OCI-LY1 (cell line): ENCODE measurements at regions not wholly inside any gene's neighbourhood (a gene's known extent, or its start where the extent isn't known, plus 50 kb on each side); places are given as distances from the start of the nearest gene placed in this dataset.
"Not testable (repeated sequence)": the region's sequence is repeated elsewhere in the genome, so short reads cannot be mapped to it uniquely, and the experiment has no call there.

ENCODE experiments used
- H2AFZ ChIP-seq: fragments of 200-600 bp; sonication (generic), shearing (Covaris generic); 2 replicates; pipeline ENCODE4 v1.6.0; 2014; ENCODE audit warnings: antibody characterized with exemption, mild to moderate bottlenecking, low read length
- H3F3A ChIP-seq: fragments of 200-600 bp; sonication (generic), shearing (Covaris generic); 2 replicates; pipeline ENCODE4 v1.6.0; 2014; ENCODE audit warnings: mild to moderate bottlenecking, antibody characterized with exemption, low read length, moderate library complexity; ENCODE audit not compliant: insufficient read depth
- H3K27ac ChIP-seq: fragments of 200-600 bp; sonication (generic); 2 replicates; pipeline ENCODE4 v1.5.1; 2014; ENCODE audit warnings: low read length, mixed run types, mild to moderate bottlenecking, low read depth; ENCODE audit not compliant: poor library complexity, severe bottlenecking
- H3K27me3 ChIP-seq: fragments of 200-600 bp; sonication (generic); 2 replicates; pipeline ENCODE4 v1.6.0; 2014; ENCODE audit warnings: antibody characterized with exemption, mild to moderate bottlenecking, low read length, moderate library complexity; ENCODE audit not compliant: insufficient read depth
- H3K36me3 ChIP-seq: fragments of 200-600 bp; sonication (generic); 2 replicates; pipeline ENCODE4 v1.6.1; 2014; ENCODE audit warnings: mild to moderate bottlenecking, antibody characterized with exemption, low read length, moderate library complexity, mixed read lengths; ENCODE audit not compliant: insufficient read depth
- H3K4me1 ChIP-seq: fragments of 200-600 bp; sonication (generic); 2 replicates; pipeline ENCODE4 v1.5.1; 2014; ENCODE audit warnings: mild to moderate bottlenecking, low read length, moderate library complexity; ENCODE audit not compliant: insufficient read depth, severe bottlenecking
- H3K4me2 ChIP-seq: fragments of 200-600 bp; sonication (generic), shearing (Covaris generic); 2 replicates; pipeline ENCODE4 v1.6.1; 2014; ENCODE audit warnings: low read length
- H3K4me3 ChIP-seq: fragments of 200-600 bp; sonication (generic); 2 replicates; pipeline ENCODE4 v1.5.1; 2014; ENCODE audit warnings: low read length, low read depth, mild to moderate bottlenecking, mixed read lengths; ENCODE audit not compliant: poor library complexity, severe bottlenecking
- H3K79me2 ChIP-seq: fragments of 200-600 bp; shearing (Covaris generic); 2 replicates; pipeline ENCODE4 v1.6.1; 2016; ENCODE audit warnings: mixed run types, low read length, mixed read lengths; ENCODE audit not compliant: insufficient read depth
- H3K9ac ChIP-seq: fragments of 200-600 bp; sonication (generic), shearing (Covaris generic); 2 replicates; pipeline ENCODE4 v1.6.1; 2014; ENCODE audit warnings: mild to moderate bottlenecking, low read length, mixed read lengths
- H3K9me2 ChIP-seq: fragments of 200-600 bp; sonication (generic), shearing (Covaris generic); 2 replicates; pipeline ENCODE4 v1.6.1; 2014; ENCODE audit warnings: low read depth, mild to moderate bottlenecking, low read length, mixed read lengths
- H3K9me3 ChIP-seq: fragments of 200-600 bp; shearing (Covaris generic); 2 replicates; pipeline ENCODE4 v1.6.1; 2014; ENCODE audit warnings: low read length, mixed read lengths
- H4K20me1 ChIP-seq: fragments of 200-600 bp; sonication (generic), shearing (Covaris generic); 2 replicates; pipeline ENCODE4 v1.6.0; 2016; ENCODE audit warnings: mild to moderate bottlenecking, low read length; ENCODE audit not compliant: insufficient read depth
- CTCF ChIP-seq: fragments of 200-600 bp; sonication (generic), shearing (Covaris generic); IDR thresholded peaks from 2 replicates; pipeline ENCODE4 v1.5.1; 2017; ENCODE audit warnings: mild to moderate bottlenecking, antibody characterized with exemption, low read length, moderate library complexity, mixed read lengths
- EZH2 ChIP-seq: fragments of 200-600 bp; sonication (generic), shearing (Covaris generic); IDR thresholded peaks from 2 replicates; pipeline ENCODE4 v1.8.0; 2017; ENCODE audit warnings: borderline replicate concordance, mixed run types, mild to moderate bottlenecking, antibody characterized with exemption, low read length, moderate library complexity, mixed read lengths

DNA sequence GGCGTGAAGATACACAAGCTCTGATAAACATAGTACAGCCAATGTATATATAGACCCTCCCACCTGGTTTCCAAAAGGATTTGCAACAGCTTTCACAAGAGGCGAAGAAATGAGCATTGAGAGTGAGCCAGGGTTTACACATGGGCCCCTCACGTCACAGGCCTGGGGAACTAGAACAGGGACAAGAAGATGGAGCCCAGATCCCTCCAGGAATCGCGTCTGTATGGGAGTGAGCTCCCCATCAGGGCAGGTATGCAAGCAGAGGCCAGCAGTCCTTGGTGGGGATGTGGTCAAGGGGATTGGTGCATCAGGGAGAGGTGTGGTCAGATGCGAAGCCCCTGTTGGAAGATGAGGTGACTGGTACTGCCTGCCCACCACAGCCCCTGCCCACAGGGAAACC, 75.9 kb downstream of the KCNJ18 start:
- not testable (repeated sequence) for H3F3A ChIP-seq, H3K27ac ChIP-seq, H2AFZ ChIP-seq, H3K9ac ChIP-seq, H3K27me3 ChIP-seq, H3K4me3 ChIP-seq, H4K20me1 ChIP-seq, H3K4me1 ChIP-seq, H3K9me3 ChIP-seq, H3K79me2 ChIP-seq, H3K36me3 ChIP-seq, H3K9me2 ChIP-seq, H3K4me2 ChIP-seq

DNA sequence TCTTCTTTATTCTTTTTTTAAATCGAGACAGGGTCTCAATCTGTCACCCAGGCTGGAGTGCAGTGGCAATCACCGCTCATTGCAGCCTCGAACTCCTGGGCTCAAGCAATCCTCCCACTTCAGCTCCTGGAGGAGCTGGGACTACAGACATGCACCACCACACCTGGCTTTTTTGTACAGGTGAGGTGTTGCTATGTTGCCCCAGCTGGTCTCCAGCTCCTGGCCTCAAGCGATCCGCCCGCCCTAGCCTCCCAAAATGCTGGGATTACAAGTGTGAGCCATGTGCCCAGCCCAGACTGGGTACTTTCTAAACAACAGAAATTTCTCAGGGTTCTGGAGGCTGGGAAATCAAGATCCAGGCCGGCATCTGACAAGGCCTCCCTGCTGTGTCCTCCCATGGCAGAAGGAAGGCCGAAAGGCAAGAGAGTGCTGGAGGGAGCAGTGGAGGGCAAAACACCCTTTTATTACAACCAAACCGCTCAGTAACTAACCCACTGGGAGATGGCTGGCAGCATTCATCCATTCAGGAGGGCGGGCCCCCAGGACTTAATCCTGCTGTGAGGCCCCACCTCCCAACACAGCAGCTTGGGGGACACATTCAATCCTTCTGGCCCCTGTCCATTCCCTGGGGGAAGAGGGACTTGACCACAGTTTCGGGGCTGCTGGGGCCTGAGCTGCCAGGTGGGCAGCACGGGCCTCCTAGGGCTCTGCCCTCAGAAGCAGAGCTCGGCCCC, 76.6 kb downstream of the KCNJ18 start:
- H3K4me2 ChIP-seq, H3K27me3 ChIP-seq, H3K9ac ChIP-seq, H3K4me3 ChIP-seq, H3F3A ChIP-seq, H3K79me2 ChIP-seq, H3K4me1 ChIP-seq, H3K27ac ChIP-seq, H2AFZ ChIP-seq, H3K9me2 ChIP-seq, H3K9me3 ChIP-seq, H4K20me1 ChIP-seq, H3K36me3 ChIP-seq: not testable (repeated sequence)

DNA sequence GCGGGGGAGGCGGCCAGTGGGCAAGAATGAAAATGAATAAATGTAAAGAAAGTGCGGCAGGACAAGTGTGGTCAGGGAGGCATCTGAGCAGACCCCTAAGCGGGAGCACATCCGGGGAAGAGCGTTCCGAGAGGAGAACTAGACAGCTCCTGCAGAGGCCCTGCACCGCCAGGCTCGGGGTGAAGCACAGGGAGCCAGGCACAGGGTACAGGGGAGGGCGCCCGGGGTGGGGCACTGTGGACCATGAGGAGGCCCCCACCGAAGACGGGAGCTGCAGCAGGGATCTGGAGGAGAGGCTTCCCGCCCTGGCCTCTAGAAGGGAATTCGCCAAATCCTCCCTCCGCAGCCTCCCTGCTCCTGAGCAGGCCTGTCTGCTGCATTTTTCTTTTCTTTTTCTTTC, 77.5 kb downstream of the KCNJ18 start:
- not testable (repeated sequence) for H3K27ac ChIP-seq, H3F3A ChIP-seq, H3K36me3 ChIP-seq, H3K4me2 ChIP-seq, H2AFZ ChIP-seq, H3K9ac ChIP-seq, H3K27me3 ChIP-seq, H3K9me3 ChIP-seq, H3K4me1 ChIP-seq, H3K4me3 ChIP-seq, H3K9me2 ChIP-seq, H4K20me1 ChIP-seq, H3K79me2 ChIP-seq

- not testable (repeated sequence) for H3K4me1 ChIP-seq, H4K20me1 ChIP-seq, H3K79me2 ChIP-seq, H3K4me2 ChIP-seq, H3K9me3 ChIP-seq, H3K36me3 ChIP-seq, H2AFZ ChIP-seq, H3K27ac ChIP-seq, H3K27me3 ChIP-seq, H3K9me2 ChIP-seq, H3F3A ChIP-seq, H3K9ac ChIP-seq, H3K4me3 ChIP-seq
These were observed 78.4 kb downstream of the KCNJ18 start for GRCh38 chr17:21770466-21771446.

- H2AFZ ChIP-seq: no peak overlapping the region
- TF ChIP-seq EZH2 (no peak), CTCF (no peak)
- no peaks in the 10 kb centered on the region for H3K9me2 ChIP-seq
- H3K27me3 ChIP-seq: no peaks in the 10 kb centered on the region
- no peaks in the 10 kb centered on the region for H3K9me3 ChIP-seq
- H3K9ac ChIP-seq: no peak overlapping the region
- peaks cover 15% of the 10 kb centered on the region for H3K4me1 ChIP-seq
- no peaks in the 10 kb centered on the region for H3K79me2 ChIP-seq
- no peak overlapping the region for H3K27ac ChIP-seq
- no peaks in the 10 kb centered on the region for H4K20me1 ChIP-seq
- H3K36me3 ChIP-seq: no peaks in the 10 kb centered on the region
- H3K4me3 ChIP-seq: no peak overlapping the region
- H3F3A ChIP-seq: no peaks in the 10 kb centered on the region
- no peak overlapping the region for H3K4me2 ChIP-seq
These were observed 80.0 kb downstream of the KCNJ18 start for GRCh38 chr17:21772321-21772720.

GRCh38 chr17:21772991-21773713, 80.8 kb downstream of the KCNJ18 start:
- not testable (repeated sequence) for H3K9ac ChIP-seq, H3K9me3 ChIP-seq, H3K27ac ChIP-seq

More at GRCh38 chr17:21772991-21773713, 80.8 kb downstream of the KCNJ18 start:
- peaks cover 18% of the 10 kb centered on the region for H3K4me1 ChIP-seq
- not testable (repeated sequence) for H3K27me3 ChIP-seq, H3K36me3 ChIP-seq, H3K9me2 ChIP-seq, H2AFZ ChIP-seq, H4K20me1 ChIP-seq, H3K4me2 ChIP-seq, H3K4me3 ChIP-seq, H3F3A ChIP-seq, H3K79me2 ChIP-seq
